ENCODE measurements at regions not wholly inside any gene's neighbourhood (a gene's known extent, or its start where the extent isn't known, plus 50 kb on each side); places are given as distances from the start of the nearest gene placed in this dataset.
"Not testable (repeated sequence)": the region's sequence is repeated elsewhere in the genome, so short reads cannot be mapped to it uniquely, and the experiment has no call there.

DNA sequence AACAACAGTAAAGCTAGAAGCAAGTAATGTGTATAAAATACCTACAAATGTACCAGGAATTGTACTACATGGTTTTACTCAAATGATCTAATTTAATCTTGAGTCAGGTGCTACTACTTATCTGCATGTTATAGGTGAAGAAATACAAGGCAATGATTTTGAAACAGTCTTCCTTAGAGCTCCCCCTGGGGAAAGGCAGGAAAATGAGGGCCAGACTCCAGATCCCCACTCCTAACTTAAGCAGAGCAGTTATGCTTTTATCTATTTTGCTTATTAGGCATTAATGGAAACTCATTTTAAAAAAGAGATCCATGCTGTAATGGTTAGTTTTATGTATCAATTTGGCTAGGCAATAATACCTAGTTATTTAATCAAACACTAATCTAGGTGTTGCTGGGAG lies 109.3 kb upstream of the CPSF6 start:
- DNase-seq (ENCODE audit: low spot score), result no peak

- DNase-seq (ENCODE audit: low spot score), result no peak
Observed at GRCh38 chr12:69131077-69131476, 108.3 kb upstream of the CPSF6 start.

GRCh38 chr12:69136931-69137613 lies 102.3 kb upstream of the CPSF6 start:
- DNase-seq (ENCODE audit: low spot score), result no peak

DNA sequence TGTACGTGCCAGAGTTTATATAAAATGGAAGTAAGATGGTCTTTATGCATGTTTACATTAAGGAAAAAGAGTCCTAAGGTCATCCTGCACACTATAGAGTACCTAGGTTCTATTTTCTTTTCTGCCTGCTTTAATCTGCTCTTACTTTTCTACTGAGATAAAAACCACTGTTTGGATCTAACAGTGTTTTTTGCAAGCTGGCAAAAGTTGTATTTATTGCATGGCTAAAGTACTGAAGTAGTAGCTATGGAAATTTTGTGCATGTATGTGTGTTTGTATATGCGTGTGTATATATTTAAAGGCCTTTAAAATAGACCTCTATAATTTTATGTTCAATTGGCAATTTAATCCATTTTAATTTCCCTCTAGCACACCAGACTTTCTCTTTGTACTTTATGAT lies 98.3 kb upstream of the CPSF6 start:
- DNase-seq (ENCODE audit: low spot score), result no peak

GRCh38 chr12:69149270-69149669 lies 90.1 kb upstream of the CPSF6 start:
- no peak for DNase-seq (ENCODE audit: low spot score)

DNA sequence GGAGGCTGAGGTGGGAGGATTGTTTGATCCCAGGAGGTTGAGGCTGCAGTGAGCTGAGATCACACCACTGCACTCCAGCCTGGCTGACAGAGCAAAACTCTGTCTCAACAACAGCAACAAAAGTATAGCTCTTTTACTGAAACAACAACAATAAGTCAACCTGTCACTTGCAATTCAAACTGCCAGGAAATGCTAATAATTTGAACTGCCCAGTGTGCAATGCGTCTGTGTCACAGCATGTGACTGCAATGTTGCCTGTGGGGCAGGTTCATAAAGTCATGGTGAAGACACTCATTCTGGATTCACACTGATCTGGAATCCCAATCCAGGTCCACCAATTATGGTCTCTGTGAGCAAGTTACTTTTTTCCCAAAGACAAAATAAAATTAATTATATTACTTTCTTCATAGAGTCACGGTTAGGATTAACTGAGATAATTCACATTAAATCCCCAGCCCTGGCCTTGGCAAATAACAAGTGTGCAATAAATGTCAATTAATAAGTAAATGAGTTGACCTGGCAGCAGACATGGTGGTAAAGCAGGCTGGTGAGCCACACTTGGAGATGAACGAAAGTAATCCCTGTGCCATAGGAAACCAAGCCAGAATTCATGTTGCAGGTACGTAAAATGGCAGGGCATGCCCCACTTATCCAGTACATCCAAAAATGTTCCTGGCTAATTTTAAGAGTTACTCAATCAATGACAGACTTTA lies 89.1 kb upstream of the CPSF6 start:
- DNase-seq (ENCODE audit: low spot score), result no peak

DNA sequence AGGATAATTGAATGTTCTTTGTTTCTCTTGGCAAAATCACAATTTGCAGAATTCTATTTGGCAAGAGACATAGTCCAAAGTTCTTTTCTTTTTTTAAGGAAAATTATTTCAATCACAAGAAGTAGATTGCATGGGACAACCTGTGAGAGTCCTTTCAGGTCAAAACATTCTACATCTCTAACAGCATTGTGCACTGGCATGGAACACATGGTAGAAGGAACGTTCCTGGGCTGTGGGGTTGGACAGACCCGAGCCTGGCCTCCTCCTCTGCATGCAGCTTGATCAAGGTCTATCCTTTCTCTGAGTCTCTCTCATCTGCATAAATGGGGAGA lies 88.6 kb upstream of the CPSF6 start:
- DNase-seq (ENCODE audit: low spot score), result no peak

DNA sequence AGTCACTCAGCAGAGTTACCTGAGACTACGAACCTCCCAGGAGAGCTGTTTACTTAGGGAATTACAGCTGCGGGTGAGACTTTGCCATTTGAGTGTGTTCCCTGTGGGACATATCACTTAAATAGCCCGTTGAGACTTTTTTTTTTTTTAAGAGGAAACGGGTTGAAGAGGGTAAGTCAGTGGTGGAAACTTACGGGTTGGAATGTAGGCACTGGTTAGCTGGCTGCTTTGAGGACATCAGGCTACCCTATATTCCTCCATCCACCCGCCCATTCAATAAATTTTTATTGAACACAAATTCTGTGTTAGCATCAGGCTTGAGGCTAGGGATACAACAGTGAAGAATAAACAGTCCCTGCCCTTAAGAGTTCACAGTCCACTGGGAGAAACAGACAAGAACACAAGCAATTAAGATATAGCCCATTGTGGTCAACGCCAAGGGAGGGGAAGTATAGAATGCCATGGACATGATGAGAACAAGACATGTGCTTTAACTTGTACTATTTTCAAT lies 88.1 kb upstream of the CPSF6 start:
- no peak for DNase-seq (ENCODE audit: low spot score)

DNA sequence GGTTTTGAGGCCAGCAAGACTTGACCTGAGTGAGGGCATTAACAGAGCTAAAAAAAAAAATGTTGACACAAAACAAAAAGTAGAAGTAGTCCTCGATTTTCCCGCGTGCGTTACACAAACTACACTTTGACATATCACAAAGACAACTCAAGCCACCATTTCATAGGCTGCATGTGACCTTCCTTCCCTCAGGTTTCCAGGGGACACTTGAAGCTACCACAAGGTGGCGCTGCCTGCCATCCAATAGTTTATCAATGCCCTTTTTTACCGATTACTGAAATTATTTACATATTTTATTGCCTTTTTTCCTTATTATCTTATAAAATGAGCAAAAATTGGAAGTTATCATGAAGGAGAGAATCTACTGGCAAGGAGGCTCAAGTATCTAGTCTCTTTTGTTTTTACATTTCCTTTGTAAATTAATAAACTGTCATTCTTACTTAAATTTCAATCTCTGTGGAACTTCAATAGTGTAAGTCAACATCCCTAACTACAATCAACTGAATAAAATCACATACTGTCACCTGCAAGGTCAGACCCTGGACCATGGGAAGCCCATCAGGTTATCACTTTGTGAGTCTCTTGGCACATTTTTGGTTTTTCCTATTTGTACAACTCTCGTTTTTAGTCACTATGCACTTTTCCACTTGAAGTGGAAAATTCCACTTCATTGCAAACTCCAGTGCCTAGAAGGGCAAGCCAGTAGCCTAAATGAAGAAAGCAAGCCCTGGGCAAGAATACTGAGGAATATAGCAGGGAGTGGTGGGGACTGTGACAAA lies 84.6 kb upstream of the CPSF6 start:
- DNase-seq (ENCODE audit: low spot score), result peak; percentile 86

- peak; percentile 95 for DNase-seq (ENCODE audit: low spot score)
Observed at GRCh38 chr12:69157023-69157655, 82.2 kb upstream of the CPSF6 start.

GRCh38 chr12:69161829-69162228 lies 77.5 kb upstream of the CPSF6 start:
- DNase-seq (ENCODE audit: low spot score), result no peak

DNA sequence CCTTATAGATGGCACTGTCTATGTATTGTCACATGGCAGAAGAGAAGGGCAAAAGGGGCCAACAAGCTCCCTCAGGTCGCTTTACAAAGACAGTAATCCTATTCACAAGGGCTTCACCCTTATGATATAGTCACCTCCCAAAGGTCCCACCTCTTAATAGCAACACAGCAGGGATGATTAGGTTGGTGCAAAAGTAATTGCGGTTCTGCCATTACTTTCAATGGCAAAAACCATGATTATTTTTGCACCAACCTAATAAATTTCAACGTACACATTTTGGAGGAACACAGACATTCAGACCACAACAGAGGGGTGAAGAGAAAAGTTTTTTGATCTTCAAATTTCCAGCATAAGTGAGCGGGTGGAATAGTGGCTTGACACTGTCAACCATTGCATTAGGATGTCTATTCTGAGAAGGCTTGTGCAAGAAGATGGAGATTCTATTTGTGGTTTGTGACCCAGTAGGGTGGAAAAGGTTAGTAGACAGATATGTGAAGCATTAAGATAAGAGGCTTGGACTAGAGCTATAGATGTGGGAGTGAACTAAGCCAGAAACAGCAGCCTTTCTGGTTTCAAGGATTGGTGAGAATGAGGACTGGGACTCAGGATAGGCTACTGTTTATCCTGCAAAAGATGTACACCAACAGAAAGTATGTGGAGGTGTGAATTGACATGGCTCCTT lies 75.5 kb upstream of the CPSF6 start:
- DNase-seq (ENCODE audit: low spot score), result no peak

- DNase-seq (ENCODE audit: low spot score), result no peak
Observed at GRCh38 chr12:69167648-69168165, 71.7 kb upstream of the CPSF6 start.

GRCh38 chr12:69168363-69168762 lies 71.0 kb upstream of the CPSF6 start:
- no peak for DNase-seq (ENCODE audit: low spot score)

DNA sequence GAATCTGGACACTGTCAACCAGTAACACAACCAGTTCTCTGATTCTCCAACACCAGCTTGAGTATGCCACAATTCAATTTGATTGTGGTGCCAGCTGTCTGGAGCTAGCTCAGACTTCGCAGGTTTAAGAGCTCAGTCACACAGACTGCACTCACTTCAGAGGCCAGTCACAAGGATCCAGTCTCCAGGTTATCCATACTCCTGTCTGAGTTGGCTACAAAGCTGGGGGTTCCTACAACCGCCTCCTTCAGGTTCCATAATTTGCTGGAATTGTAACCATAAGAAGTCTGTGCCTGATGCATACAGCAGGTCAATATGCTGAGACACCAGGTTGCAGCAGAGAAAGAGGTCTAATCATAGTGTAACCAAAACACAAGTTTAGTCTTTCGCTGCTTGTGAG lies 70.5 kb upstream of the CPSF6 start:
- no peak for DNase-seq (ENCODE audit: low spot score)

DNA sequence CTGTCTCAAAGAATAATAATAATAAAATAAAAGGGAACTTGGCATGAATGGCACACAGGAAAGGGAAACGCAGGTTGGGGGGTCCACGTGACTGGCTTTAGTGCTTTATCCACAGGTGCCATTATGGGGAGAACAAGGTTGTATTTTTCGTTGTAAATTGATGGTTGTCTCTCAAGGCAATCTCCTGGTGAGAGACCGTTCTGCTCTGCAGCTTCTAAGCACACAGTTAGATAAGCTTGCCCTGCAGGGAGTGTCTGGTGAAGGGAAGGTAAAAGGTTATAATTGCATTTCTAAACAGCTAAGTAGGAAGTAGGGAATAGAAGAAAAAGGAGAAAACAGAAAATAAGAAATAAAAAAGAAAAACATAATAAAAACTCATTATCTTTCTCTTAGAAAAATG lies 69.1 kb upstream of the CPSF6 start:
- DNase-seq (ENCODE audit: low spot score), result no peak

DNA sequence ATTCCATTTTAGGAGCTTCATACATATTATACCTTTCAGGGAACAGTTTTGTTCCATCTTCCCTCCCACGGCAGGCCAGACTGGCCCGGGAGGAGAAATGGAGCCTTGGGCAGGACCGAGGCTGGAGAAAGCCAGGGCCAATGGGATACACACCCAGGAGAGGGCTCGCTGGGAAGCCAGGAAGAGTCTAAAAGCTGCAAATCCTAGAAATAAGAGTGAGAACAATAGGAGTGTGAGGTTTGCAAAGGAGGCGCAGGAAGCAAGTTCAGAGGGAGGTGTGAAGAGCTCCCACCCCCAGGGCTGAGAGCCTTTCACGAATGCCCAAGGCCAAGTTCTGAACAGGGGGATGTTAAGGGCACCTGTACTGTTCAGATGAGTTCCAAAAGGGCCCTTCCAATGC lies 67.5 kb upstream of the CPSF6 start:
- DNase-seq (ENCODE audit: low spot score), result no peak

DNA sequence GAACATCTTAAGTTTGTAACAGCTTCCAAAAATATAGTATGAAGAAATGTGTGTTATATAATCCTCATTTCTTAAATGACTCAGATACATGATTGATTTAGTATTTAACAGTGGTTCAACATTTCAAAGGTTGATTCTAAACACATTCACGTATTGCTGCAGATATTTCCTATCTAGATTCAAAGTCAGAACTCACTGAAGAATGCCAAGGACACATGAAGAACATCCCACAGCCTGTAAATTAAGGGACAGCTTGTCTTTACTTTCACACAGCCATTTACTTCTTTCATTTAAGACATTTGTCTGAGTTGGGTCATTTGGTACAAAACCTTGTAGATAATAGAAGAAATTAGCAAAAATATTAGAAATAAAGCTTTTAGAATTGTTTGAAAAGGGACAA lies 66.9 kb upstream of the CPSF6 start:
- no peak for DNase-seq (ENCODE audit: low spot score)

- DNase-seq (ENCODE audit: low spot score), result no peak
Observed at GRCh38 chr12:69173368-69173767, 66.0 kb upstream of the CPSF6 start.

- DNase-seq (ENCODE audit: low spot score), result no peak
Observed at GRCh38 chr12:69179786-69180185, 59.6 kb upstream of the CPSF6 start.

DNA sequence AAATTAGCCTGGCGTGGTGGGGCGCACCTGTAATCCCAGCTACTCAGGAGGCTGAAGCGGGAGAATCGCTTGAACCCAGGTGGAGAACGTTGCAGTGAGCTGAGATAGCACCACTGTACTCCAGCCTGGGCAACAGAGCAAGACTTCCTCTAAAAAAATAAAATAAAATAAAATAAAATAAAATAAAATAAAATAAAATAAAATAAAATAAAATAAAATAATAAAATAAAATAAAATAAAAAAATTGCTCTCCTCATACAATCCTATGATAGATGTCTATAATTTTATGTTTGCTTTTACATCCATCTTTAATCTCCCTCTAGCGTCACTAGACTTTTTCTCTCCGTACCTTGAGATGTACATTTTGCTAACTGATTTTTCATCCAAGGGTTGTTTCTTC lies 51.8 kb upstream of the CPSF6 start:
- DNase-seq (ENCODE audit: low spot score), result not testable (repeated sequence)

Measured in NAMALWA (cell line).